ENCODE measurements at regions not wholly inside any gene's neighbourhood (a gene's known extent, or its start where the extent isn't known, plus 50 kb on each side); places are given as distances from the start of the nearest gene placed in this dataset.

DNA sequence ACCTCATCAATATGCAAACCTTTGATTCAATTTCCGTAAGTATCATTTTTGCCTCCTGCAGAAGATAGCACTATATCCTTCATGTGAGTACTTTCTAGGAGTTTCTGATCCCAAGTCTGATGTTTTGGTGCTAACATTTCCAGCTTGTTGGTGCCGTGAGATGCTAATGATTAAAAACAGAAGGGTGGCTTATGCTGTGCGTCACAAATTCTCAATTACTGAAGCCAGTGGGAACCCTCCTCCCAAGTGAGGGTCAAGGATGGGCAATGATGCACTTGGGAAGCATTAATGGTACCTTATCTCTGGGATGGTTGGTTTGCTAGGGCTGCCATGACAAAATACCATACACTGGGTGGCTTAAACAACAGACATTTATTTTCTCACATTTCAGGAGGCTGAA, 123.0 kb downstream of the FOXD1 start:
- Mint-ChIP-seq H3K27me3 (ENCODE audit: low read depth) (peaks cover 4% of the 10 kb centered on the region; the same call in 1 of the 2 replicates), H3K36me3 (ENCODE audit: insufficient read depth in 1 of 3, low read depth in 3 of 3) (peaks cover 0 to 2% (median 1%) of the 10 kb centered on the region in 3 experiments; a peak in 2 of 7 replicates), H3K4me3 (no peak overlapping the region), H3K4me1 (peaks cover 14 to 15% of the 10 kb centered on the region in 2 experiments), H3K9me3 (peaks cover 5 to 9% of the 10 kb centered on the region in 2 experiments; a peak in 3 of 5 replicates), H3K27ac (no peak overlapping the region)
- Histone ChIP-seq H3T11ph (ENCODE audit: low read length) (no peak overlapping the region), H3K14ac (ENCODE audit: insufficient read depth, low read length) (no peak overlapping the region), H3K27me3 (ENCODE audit: insufficient read depth, low read length) (no peaks in the 10 kb centered on the region; the same call in 1 of the 2 replicates), H4K5ac (ENCODE audit: insufficient read length, low read depth, low read length) (no peak overlapping the region), H3K23ac (ENCODE audit: insufficient read length, low read depth, low read length) (no peak overlapping the region), H3K4ac (ENCODE audit: low read depth, low read length) (no peak overlapping the region), H2AK5ac (ENCODE audit: insufficient read length, low read length) (no peak overlapping the region), H3K4me1 (ENCODE audit: insufficient read depth, low read length) (peaks cover 5% of the 10 kb centered on the region; the same call in 1 of the 2 replicates), H2BK15ac (ENCODE audit: low read depth, low read length) (no peak overlapping the region), H4K8ac (replicated peaks; ENCODE audit: insufficient read length, low read depth, low read length) (no peak overlapping the region), H3K18ac (ENCODE audit: insufficient read length, low read depth, low read length) (no peak overlapping the region), H3K23me2 (ENCODE audit: insufficient read length, low read depth, low read length, poor library complexity, severe bottlenecking) (no peaks in the 10 kb centered on the region), H2AFZ (ENCODE audit: low read length) (no peak overlapping the region), H3K4me2 (ENCODE audit: insufficient read depth, insufficient read length, low read length) (no peak overlapping the region), H2BK12ac (ENCODE audit: insufficient read length, low read depth, low read length) (no peak overlapping the region), H4K20me1 (ENCODE audit: control insufficient read depth, insufficient read depth, insufficient read length) (no peaks in the 10 kb centered on the region), H2BK5ac (ENCODE audit: insufficient read length, low read length) (no peak overlapping the region), H4K91ac (ENCODE audit: insufficient read length, low read depth, low read length) (no peak overlapping the region), H3K56ac (ENCODE audit: insufficient read length, low read depth, low read length) (no peak overlapping the region), H3K9me3 (ENCODE audit: control insufficient read depth, low read depth, low read length) (no peaks in the 10 kb centered on the region), H3K9ac (ENCODE audit: extremely low read depth, insufficient read length, low read length) (no peak overlapping the region), H3K79me2 (ENCODE audit: insufficient read depth, low read length) (no peaks in the 10 kb centered on the region), H2BK20ac (ENCODE audit: low read depth, low read length, poor library complexity, severe bottlenecking) (no peak overlapping the region), H2BK120ac (ENCODE audit: low read depth, low read length, poor library complexity, severe bottlenecking) (no peak overlapping the region), H3K79me1 (ENCODE audit: insufficient read depth, low read depth, low read length, poor library complexity, severe bottlenecking) (no peaks in the 10 kb centered on the region), H3K27ac (ENCODE audit: insufficient read length, low read depth, low read length) (no peak overlapping the region)
- TF ChIP-seq, protein P1, sequence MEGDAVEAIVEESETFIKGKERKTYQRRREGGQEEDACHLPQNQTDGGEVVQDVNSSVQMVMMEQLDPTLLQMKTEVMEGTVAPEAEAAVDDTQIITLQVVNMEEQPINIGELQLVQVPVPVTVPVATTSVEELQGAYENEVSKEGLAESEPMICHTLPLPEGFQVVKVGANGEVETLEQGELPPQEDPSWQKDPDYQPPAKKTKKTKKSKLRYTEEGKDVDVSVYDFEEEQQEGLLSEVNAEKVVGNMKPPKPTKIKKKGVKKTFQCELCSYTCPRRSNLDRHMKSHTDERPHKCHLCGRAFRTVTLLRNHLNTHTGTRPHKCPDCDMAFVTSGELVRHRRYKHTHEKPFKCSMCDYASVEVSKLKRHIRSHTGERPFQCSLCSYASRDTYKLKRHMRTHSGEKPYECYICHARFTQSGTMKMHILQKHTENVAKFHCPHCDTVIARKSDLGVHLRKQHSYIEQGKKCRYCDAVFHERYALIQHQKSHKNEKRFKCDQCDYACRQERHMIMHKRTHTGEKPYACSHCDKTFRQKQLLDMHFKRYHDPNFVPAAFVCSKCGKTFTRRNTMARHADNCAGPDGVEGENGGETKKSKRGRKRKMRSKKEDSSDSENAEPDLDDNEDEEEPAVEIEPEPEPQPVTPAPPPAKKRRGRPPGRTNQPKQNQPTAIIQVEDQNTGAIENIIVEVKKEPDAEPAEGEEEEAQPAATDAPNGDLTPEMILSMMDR (conservative IDR thresholded peaks at IDR 0.05): no peak
- no CpG with 5 or more reads among the region's 3 CpGs for WGBS (ENCODE audit: extremely low coverage, insufficient read length, low lambda C conversion rate)
- DNase-seq: no peak

Data from H9 (cell line).